K562 (cell line): ENCODE measurements at regions not wholly inside any gene's neighbourhood (a gene's known extent, or its start where the extent isn't known, plus 50 kb on each side); places are given as distances from the start of the nearest gene placed in this dataset. TPM values are rescaled to one million over a fixed set of nuclear protein-coding genes. Genes with fewer than 3 reads are reported as not detected.

Source experiments
- microRNA counts: library from miRNA; unstranded; fragments of <30 nt; microRNA quantifications from one replicate; lab custom pipeline; 2016
- microRNA-seq: library from miRNA; unstranded; fragments of <30 nt; microRNA quantifications from one replicate; pipeline ENCODE4, GENCODE V29; 2018; ENCODE audit warnings: borderline microRNAs expressed
- small RNA-seq: library from RNA; depleted of rRNA; stranded (forward); fragments of <200 nt; gene quantifications from one replicate; pipeline ENCODE3, GENCODE V24; 2014

MicroRNA genes in the stretch of these regions (microRNA counts, 767-probe panel; counts per million panel counts)
- not detected for microRNA hsa-miR-588 (lab: Ali Mortazavi, UCI)

Small RNA genes in the stretch of these regions (microRNA-seq; reads per million reads assigned to microRNA genes)
- 0.64 reads per million for gene MIR588

Small RNA genes in the stretch of these regions (small RNA-seq; reads per million reads assigned to genes)
- 0.22 reads per million for gene MIR588
- not detected for gene RNU6-200P
